ENCODE measurements at regions not wholly inside any gene's neighbourhood (a gene's known extent, or its start where the extent isn't known, plus 50 kb on each side); places are given as distances from the start of the nearest gene placed in this dataset.
A peak's percentile ranks its signal among the peaks of the same experiment; 100 is the strongest.

DNA sequence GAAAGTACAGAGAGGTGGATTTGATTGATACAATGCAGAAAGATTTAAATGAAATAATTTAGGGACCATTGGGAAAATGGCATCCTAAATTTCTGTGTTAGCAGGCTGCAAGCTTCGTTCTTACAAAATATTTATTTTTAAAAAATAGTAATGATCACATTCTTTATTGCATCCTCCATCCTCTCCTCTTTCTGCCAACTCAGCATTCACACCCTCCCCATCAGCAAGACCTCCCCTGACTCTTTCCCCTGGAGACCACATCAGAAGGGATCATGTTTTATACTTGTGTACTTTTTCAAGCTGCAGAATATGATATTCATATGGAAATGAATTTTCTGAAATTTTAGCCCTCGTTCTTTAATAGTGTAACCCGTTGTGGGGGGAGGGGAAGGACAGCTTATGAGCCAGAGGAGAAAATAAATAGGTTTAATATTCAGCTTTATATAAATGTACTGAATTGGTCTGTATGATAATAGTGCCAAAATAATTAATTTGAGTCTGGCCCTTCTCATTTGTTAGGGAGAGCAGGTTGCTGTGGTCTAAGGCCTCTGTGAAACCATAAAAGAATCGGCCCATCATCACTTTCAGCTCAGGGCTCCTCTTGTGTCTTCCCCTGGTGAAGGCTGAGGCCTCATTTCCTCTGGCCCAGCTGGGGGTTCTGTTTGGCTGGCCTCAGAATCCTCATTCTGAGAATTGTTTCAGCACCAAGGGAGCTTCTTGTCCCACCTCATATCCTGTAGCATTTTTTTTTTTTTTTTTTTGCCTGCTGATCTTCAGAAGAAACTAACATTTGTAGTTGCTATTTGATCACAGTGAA lies 330.8 kb downstream of the TXNL1 start:
- intact Hi-C loops (cut with DNase I), result no loop called here
- WGBS, 2 donors, result 76 to 82% methylated on average over 4 of the region's 4 CpGs
- no peak overlapping the region for H3K4me3 ChIP-seq
- no peaks in the 10 kb centered on the region for H3K36me3 ChIP-seq
- no peaks in the 10 kb centered on the region for H3K27me3 ChIP-seq
- no peak overlapping the region for H3K27ac ChIP-seq
- H3K9me3 ChIP-seq, result no peaks in the 10 kb centered on the region
- no peak for DNase-seq
- no peak for TF ChIP-seq POLR2A (IDR thresholded peaks at IDR 0.05)
- no peak for TF ChIP-seq CTCF (IDR thresholded peaks at IDR 0.05)
- H3K4me1 ChIP-seq, result no peaks in the 10 kb centered on the region

DNA sequence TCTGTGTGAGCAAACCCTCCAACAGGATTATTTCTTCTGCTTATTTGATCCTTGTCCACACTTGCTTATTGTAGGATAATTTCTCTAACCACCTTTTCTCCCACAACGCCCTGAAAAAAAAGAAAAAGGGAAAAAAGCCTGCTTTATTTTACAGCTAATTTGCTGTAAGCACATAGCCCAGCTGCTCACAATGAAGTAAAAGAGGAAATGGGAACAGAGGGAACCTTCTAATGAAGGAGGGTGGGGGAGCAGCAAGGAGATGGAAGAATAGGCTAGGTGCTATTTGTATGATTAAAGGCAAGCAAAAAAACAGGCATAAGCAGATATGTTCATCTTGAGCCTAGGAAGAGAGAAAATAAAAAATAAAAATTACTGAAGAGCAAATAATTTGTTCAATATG lies 331.6 kb downstream of the TXNL1 start:
- no peak overlapping the region for H3K4me3 ChIP-seq
- no peaks in the 10 kb centered on the region for H3K27me3 ChIP-seq
- H3K27ac ChIP-seq, result no peak overlapping the region
- no peak for DNase-seq
- H3K9me3 ChIP-seq, result no peaks in the 10 kb centered on the region
- WGBS, 2 donors, result 27 to 56% methylated on average over 1 of the region's 1 CpG
- intact Hi-C loops (cut with DNase I), result no loop called here
- TF ChIP-seq POLR2A (IDR thresholded peaks at IDR 0.05) (no peak), CTCF (IDR thresholded peaks at IDR 0.05) (no peak)
- no peaks in the 10 kb centered on the region for H3K36me3 ChIP-seq
- no peaks in the 10 kb centered on the region for H3K4me1 ChIP-seq

DNA sequence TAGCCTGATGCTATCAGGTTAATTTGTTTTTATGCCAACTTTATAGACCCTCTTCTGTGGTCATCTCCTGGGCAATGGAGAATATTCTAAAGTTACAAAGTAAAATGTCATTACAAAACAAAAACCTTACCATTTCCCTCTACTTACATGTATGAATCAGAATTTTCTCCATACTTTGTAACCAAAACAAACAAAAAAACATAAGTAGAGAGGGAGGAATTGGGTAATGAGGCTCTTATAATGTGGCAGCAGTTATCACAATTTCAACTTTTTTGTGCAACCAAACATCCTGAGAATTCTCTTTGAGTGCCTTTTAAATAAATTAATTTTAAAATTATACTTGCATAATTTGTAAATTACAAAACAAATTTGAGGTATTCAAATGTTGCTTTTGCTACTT lies 332.8 kb downstream of the TXNL1 start:
- intact Hi-C loops (cut with DNase I), result no loop called here
- Histone ChIP-seq H3K36me3 (no peaks in the 10 kb centered on the region), H3K27me3 (no peaks in the 10 kb centered on the region), H3K4me1 (no peaks in the 10 kb centered on the region), H3K4me3 (no peak overlapping the region), H3K9me3 (no peaks in the 10 kb centered on the region), H3K27ac (no peak overlapping the region)
- DNase-seq, result no peak
- TF ChIP-seq CTCF (IDR thresholded peaks at IDR 0.05) (no peak), POLR2A (IDR thresholded peaks at IDR 0.05) (no peak)

DNA sequence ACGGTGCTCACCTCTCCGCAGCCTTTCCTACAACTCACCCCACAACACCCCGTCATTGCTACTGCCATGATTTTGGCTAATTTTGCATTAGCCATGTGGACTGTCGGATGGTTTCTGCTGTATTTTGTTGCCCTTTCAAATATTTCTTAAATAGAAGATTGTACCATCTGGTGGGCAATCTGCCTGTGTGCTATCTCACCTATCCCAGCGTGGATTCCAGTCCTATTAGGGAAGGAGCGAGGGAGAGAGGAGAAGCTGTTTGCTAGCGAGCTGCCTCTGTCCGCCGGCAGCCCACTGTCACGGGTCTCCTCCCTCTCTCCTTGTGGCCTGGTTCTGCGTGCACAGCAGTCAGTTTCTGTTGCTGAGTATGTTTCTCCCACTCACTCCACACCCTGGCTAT lies 336.2 kb downstream of the TXNL1 start:
- H3K4me3 ChIP-seq, result no peak overlapping the region
- no peak for DNase-seq
- intact Hi-C loops (cut with DNase I), result no loop called here
- H3K36me3 ChIP-seq, result no peaks in the 10 kb centered on the region
- H3K27me3 ChIP-seq, result no peaks in the 10 kb centered on the region
- 89 to 96% methylated on average over 4 to 11 of the region's 11 CpGs for WGBS, 2 donors
- no peak overlapping the region for H3K27ac ChIP-seq
- TF ChIP-seq POLR2A (IDR thresholded peaks at IDR 0.05), result no peak
- peaks cover 0 to 14% (median 5%) of the 10 kb centered on the region in 3 donors for H3K4me1 ChIP-seq
- H3K9me3 ChIP-seq, result no peaks in the 10 kb centered on the region

DNA sequence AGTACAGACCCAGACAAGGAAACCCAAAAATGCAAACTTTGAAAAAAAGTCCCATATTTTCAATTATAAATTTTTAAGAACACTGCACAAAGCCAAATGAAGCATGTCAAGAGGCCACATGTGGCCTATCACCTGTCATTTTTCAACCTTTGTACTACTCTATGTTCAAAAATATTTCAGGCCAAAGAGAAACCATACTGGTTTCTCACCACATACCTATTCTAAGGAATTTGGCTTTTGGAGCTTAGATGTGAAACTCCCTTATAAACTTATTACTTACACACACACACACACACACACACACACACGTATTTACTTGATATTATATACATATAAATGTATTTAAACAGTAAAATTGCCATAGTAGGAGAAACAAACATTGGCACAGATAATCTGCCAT lies 338.7 kb downstream of the TXNL1 start:
- no peak overlapping the region for H3K4me3 ChIP-seq
- 56 to 63% methylated on average over 1 of the region's 1 CpG for WGBS, 2 donors
- intact Hi-C loops (cut with DNase I), result no loop called here
- H3K4me1 ChIP-seq, result peaks cover 0 to 14% (median 5%) of the 10 kb centered on the region in 3 donors
- no peak for DNase-seq
- H3K9me3 ChIP-seq, result no peaks in the 10 kb centered on the region
- no peak for TF ChIP-seq POLR2A (IDR thresholded peaks at IDR 0.05)
- TF ChIP-seq CTCF (IDR thresholded peaks at IDR 0.05), result no peak
- H3K27me3 ChIP-seq, result no peaks in the 10 kb centered on the region
- no peaks in the 10 kb centered on the region for H3K36me3 ChIP-seq
- H3K27ac ChIP-seq, result peak overlapping the region in 2 of 4 donors; percentile 56 to 57
